Mammary epithelial cell (primary cell): ENCODE measurements at regions not wholly inside any gene's neighbourhood (a gene's known extent, or its start where the extent isn't known, plus 50 kb on each side); places are given as distances from the start of the nearest gene placed in this dataset.

Source experiments
- EZH2 ChIP-seq: IDR thresholded peaks from 2 replicates; pipeline ENCODE4 v1.6.1; 2012; ENCODE audit warnings: low read length, inconsistent platforms, borderline replicate concordance
- TF ChIP-seq, protein P1 (sequence below), 2 donors: IDR thresholded peaks in 1 of 2; conservative IDR thresholded peaks in 1 of 2; 2 replicates each; pipeline ENCODE4 v1.5.1; 2011 to 2012; ENCODE audit warnings: inconsistent platforms in 2 of 2, low read length in 2 of 2, mild to moderate bottlenecking in 2 of 2, control low read depth in 1 of 2, low read depth in 1 of 2; ENCODE audit not compliant: insufficient read depth in 1 of 2; ENCODE audit errors: extremely low read depth in 1 of 2

DNA sequence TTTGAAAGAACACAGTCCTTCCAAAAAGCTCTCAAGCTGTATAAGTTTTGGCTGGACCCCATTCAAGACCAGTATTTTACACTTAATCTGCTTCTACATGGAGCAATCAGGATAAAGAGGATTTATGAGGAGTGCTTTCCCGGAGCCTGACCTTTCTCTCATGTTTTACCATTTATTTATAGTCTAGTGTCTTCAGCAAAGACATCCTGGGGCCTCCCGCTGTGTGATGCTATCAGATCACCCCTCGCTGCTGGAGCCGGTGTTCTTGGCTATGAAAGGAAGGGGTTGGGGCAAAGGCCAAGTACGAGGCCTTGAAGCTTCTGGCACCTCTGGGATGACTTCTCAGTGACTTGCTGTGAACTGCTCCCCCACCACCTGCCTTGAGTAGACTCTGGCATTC is 189.6 kb downstream of the ADAMTS15 start:
- TF ChIP-seq, protein P1, sequence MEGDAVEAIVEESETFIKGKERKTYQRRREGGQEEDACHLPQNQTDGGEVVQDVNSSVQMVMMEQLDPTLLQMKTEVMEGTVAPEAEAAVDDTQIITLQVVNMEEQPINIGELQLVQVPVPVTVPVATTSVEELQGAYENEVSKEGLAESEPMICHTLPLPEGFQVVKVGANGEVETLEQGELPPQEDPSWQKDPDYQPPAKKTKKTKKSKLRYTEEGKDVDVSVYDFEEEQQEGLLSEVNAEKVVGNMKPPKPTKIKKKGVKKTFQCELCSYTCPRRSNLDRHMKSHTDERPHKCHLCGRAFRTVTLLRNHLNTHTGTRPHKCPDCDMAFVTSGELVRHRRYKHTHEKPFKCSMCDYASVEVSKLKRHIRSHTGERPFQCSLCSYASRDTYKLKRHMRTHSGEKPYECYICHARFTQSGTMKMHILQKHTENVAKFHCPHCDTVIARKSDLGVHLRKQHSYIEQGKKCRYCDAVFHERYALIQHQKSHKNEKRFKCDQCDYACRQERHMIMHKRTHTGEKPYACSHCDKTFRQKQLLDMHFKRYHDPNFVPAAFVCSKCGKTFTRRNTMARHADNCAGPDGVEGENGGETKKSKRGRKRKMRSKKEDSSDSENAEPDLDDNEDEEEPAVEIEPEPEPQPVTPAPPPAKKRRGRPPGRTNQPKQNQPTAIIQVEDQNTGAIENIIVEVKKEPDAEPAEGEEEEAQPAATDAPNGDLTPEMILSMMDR (conservative IDR thresholded peaks at IDR 0.05 in 1 of 2, IDR thresholded peaks at IDR 0.05 in 1 of 2; ENCODE audit: extremely low read depth in 1 of 2, insufficient read depth in 1 of 2, low read depth in 1 of 2, low read length in 2 of 2): no peak
- TF ChIP-seq EZH2: no peak
